ENCODE measurements at regions not wholly inside any gene's neighbourhood (a gene's known extent, or its start where the extent isn't known, plus 50 kb on each side); places are given as distances from the start of the nearest gene placed in this dataset.

DNA sequence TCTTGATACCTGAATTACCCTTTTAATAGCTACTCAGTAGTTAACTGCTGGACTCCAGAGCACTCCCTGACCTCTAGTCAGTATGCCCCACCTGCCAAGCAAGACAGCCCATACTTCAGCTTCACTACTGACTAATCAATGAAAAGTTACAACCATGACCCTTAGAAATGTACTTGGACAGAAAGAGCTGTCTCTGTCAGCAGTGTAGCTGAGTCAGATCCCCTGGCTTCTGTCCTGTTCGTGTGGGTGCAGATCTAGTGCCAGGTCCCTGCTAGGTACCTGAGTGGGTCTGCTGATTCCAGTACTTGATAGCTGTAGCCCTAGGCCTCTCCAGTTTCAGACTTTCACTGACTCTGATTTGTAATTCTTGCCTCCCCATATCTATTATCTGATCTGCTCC lies 265.8 kb upstream of the POU2AF2 start:
- no peak for TF ChIP-seq MYC (IDR thresholded peaks at IDR 0.05; ENCODE audit: insufficient read depth, insufficient read length, insufficient replicate concordance, low read length, severe bottlenecking)
- no peak for TF ChIP-seq ZNF274 (IDR thresholded peaks at IDR 0.05; ENCODE audit: insufficient read depth, insufficient read length)
- TF ChIP-seq, protein P1, sequence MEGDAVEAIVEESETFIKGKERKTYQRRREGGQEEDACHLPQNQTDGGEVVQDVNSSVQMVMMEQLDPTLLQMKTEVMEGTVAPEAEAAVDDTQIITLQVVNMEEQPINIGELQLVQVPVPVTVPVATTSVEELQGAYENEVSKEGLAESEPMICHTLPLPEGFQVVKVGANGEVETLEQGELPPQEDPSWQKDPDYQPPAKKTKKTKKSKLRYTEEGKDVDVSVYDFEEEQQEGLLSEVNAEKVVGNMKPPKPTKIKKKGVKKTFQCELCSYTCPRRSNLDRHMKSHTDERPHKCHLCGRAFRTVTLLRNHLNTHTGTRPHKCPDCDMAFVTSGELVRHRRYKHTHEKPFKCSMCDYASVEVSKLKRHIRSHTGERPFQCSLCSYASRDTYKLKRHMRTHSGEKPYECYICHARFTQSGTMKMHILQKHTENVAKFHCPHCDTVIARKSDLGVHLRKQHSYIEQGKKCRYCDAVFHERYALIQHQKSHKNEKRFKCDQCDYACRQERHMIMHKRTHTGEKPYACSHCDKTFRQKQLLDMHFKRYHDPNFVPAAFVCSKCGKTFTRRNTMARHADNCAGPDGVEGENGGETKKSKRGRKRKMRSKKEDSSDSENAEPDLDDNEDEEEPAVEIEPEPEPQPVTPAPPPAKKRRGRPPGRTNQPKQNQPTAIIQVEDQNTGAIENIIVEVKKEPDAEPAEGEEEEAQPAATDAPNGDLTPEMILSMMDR (IDR thresholded peaks at IDR 0.05 in 2 of 3, conservative IDR thresholded peaks at IDR 0.05 in 1 of 3; ENCODE audit: control insufficient read depth in 2 of 3, extremely low read depth in 1 of 3, insufficient read depth in 1 of 3, low read depth in 3 of 3, low read length in 3 of 3), result no peak
- TF ChIP-seq, protein P2, sequence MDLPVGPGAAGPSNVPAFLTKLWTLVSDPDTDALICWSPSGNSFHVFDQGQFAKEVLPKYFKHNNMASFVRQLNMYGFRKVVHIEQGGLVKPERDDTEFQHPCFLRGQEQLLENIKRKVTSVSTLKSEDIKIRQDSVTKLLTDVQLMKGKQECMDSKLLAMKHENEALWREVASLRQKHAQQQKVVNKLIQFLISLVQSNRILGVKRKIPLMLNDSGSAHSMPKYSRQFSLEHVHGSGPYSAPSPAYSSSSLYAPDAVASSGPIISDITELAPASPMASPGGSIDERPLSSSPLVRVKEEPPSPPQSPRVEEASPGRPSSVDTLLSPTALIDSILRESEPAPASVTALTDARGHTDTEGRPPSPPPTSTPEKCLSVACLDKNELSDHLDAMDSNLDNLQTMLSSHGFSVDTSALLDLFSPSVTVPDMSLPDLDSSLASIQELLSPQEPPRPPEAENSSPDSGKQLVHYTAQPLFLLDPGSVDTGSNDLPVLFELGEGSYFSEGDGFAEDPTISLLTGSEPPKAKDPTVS (IDR thresholded peaks at IDR 0.05; ENCODE audit: low read depth, low read length), result no peak
- no peak for TF ChIP-seq EP300 (IDR thresholded peaks at IDR 0.05; ENCODE audit: borderline replicate concordance in 1 of 2, control insufficient read depth in 1 of 2, low read depth in 2 of 2, low read length in 2 of 2)
- no peak for TF ChIP-seq NR2C2 (IDR thresholded peaks at IDR 0.05; ENCODE audit: borderline replicate concordance, control insufficient read depth, insufficient read length, low read depth)

Measured in GM12878 (cell line).